Loucy (cell line): ENCODE measurements at regions not wholly inside any gene's neighbourhood (a gene's known extent, or its start where the extent isn't known, plus 50 kb on each side); places are given as distances from the start of the nearest gene placed in this dataset.

Experiments used
- H2AFZ ChIP-seq: fragments of 200-600 bp; sonication (generic); 2 replicates; pipeline ENCODE4 v1.6.0; 2016; ENCODE audit warnings: antibody characterized with exemption, mild to moderate bottlenecking, low read length, moderate library complexity
- H3F3A ChIP-seq: fragments of 200-600 bp; 2 replicates; pipeline ENCODE4 v1.6.0; 2016; ENCODE audit warnings: antibody characterized with exemption, low read depth, mild to moderate bottlenecking
- H3K27me3 ChIP-seq: fragments of 200-600 bp; sonication (generic); 2 replicates; pipeline ENCODE4 v1.6.1; 2014; ENCODE audit warnings: low read length, mild to moderate bottlenecking; ENCODE audit not compliant: insufficient read depth, poor library complexity, severe bottlenecking
- H3K36me3 ChIP-seq: fragments of 200-600 bp; sonication (generic); 2 replicates; pipeline ENCODE4 v1.6.1; 2016; ENCODE audit warnings: low read length; ENCODE audit not compliant: insufficient read depth
- H3K4me1 ChIP-seq: fragments of 200-600 bp; sonication (generic); 2 replicates; pipeline ENCODE4 v1.5.1; 2014; ENCODE audit warnings: low read length, mild to moderate bottlenecking; ENCODE audit not compliant: insufficient read depth, poor library complexity, severe bottlenecking
- H3K4me2 ChIP-seq: fragments of 200-600 bp; sonication (generic); 2 replicates; pipeline ENCODE4 v1.6.0; 2014; ENCODE audit warnings: antibody characterized with exemption, low read length, low read depth, mild to moderate bottlenecking; ENCODE audit not compliant: poor library complexity, severe bottlenecking
- H3K4me3 ChIP-seq: fragments of 200-600 bp; sonication (generic); 2 replicates; pipeline ENCODE4 v1.5.1; 2014; ENCODE audit warnings: low read length, mild to moderate bottlenecking, mixed read lengths; ENCODE audit not compliant: poor library complexity, severe bottlenecking
- H3K79me2 ChIP-seq: fragments of 200-600 bp; sonication (generic); 2 replicates; pipeline ENCODE4 v1.6.1; 2014; ENCODE audit warnings: low read length; ENCODE audit not compliant: insufficient read depth
- H3K9ac ChIP-seq: fragments of 200-600 bp; sonication (generic); 2 replicates; pipeline ENCODE4 v1.6.0; 2014; ENCODE audit warnings: mild to moderate bottlenecking, low read depth, low read length, moderate library complexity; ENCODE audit not compliant: poor library complexity, severe bottlenecking
- H3K9me2 ChIP-seq: fragments of 200-600 bp; sonication (generic); replicated peaks from 2 replicates; pipeline ENCODE4 v1.6.1; 2016; ENCODE audit warnings: low read depth, low read length, mixed read lengths
- H3K9me3 ChIP-seq: fragments of 200-600 bp; sonication (generic); 2 replicates; pipeline ENCODE4 v1.6.1; 2014; ENCODE audit warnings: mild to moderate bottlenecking, antibody characterized with exemption, low read length, low read depth; ENCODE audit not compliant: insufficient read depth
- H4K20me1 ChIP-seq: fragments of 200-600 bp; sonication (generic); 2 replicates; pipeline ENCODE4 v1.6.0; 2014; ENCODE audit warnings: antibody characterized with exemption, low read length, mild to moderate bottlenecking; ENCODE audit not compliant: insufficient read depth, poor library complexity, severe bottlenecking
- CTCF ChIP-seq: fragments of 200-600 bp; sonication (generic); conservative IDR thresholded peaks from 2 replicates; pipeline ENCODE4 v1.5.1; 2014; ENCODE audit warnings: mild to moderate bottlenecking, antibody characterized with exemption, low read length
- EZH2phosphoT487 ChIP-seq: fragments of 200-600 bp; IDR thresholded peaks from 2 replicates; pipeline ENCODE4 v1.6.1; 2018; ENCODE audit warnings: antibody characterized with exemption, mild to moderate bottlenecking, moderate library complexity, borderline replicate concordance

- no peaks in the 10 kb centered on the region for H3K9me2 ChIP-seq
- H3K36me3 ChIP-seq, result no peaks in the 10 kb centered on the region
- no peak overlapping the region for H3K4me2 ChIP-seq
- H3K9ac ChIP-seq, result no peak overlapping the region
- no peaks in the 10 kb centered on the region for H3K79me2 ChIP-seq
- no peak overlapping the region for H2AFZ ChIP-seq
- no peaks in the 10 kb centered on the region for H3K27me3 ChIP-seq
- TF ChIP-seq CTCF, result no peak
- TF ChIP-seq EZH2phosphoT487, result no peak
- H3K4me1 ChIP-seq, result no peaks in the 10 kb centered on the region
- H3K4me3 ChIP-seq, result no peak overlapping the region
- no peaks in the 10 kb centered on the region for H4K20me1 ChIP-seq
- H3F3A ChIP-seq, result no peaks in the 10 kb centered on the region
- H3K9me3 ChIP-seq, result no peaks in the 10 kb centered on the region
Measured at GRCh38 chr4:83885256-83886182, 349.6 kb downstream of the GPAT3 start.

GRCh38 chr4:83876047-83876446 lies 340.1 kb downstream of the GPAT3 start:
- H3K9me3 ChIP-seq, result no peaks in the 10 kb centered on the region
- no peaks in the 10 kb centered on the region for H3F3A ChIP-seq
- no peaks in the 10 kb centered on the region for H3K27me3 ChIP-seq
- H3K9me2 ChIP-seq, result no peaks in the 10 kb centered on the region
- no peaks in the 10 kb centered on the region for H4K20me1 ChIP-seq
- no peak overlapping the region for H2AFZ ChIP-seq
- H3K4me1 ChIP-seq, result no peaks in the 10 kb centered on the region
- no peak overlapping the region for H3K4me3 ChIP-seq
- no peak overlapping the region for H3K9ac ChIP-seq
- no peak overlapping the region for H3K4me2 ChIP-seq
- no peaks in the 10 kb centered on the region for H3K79me2 ChIP-seq
- TF ChIP-seq EZH2phosphoT487 (no peak), CTCF (no peak)
- H3K36me3 ChIP-seq, result no peaks in the 10 kb centered on the region

- no peaks in the 10 kb centered on the region for H3K4me1 ChIP-seq
- H4K20me1 ChIP-seq, result no peaks in the 10 kb centered on the region
- H3K4me3 ChIP-seq, result no peak overlapping the region
- no peak overlapping the region for H3K9ac ChIP-seq
- no peaks in the 10 kb centered on the region for H3K9me2 ChIP-seq
- H3K36me3 ChIP-seq, result no peaks in the 10 kb centered on the region
- H3K79me2 ChIP-seq, result no peaks in the 10 kb centered on the region
- no peaks in the 10 kb centered on the region for H3K27me3 ChIP-seq
- no peak overlapping the region for H2AFZ ChIP-seq
- H3F3A ChIP-seq, result no peaks in the 10 kb centered on the region
- no peak overlapping the region for H3K4me2 ChIP-seq
- TF ChIP-seq CTCF (no peak), EZH2phosphoT487 (no peak)
- H3K9me3 ChIP-seq, result no peaks in the 10 kb centered on the region
Measured at GRCh38 chr4:83875437-83875836, 339.5 kb downstream of the GPAT3 start.
